H1 (cell line): ENCODE measurements at regions not wholly inside any gene's neighbourhood (a gene's known extent, or its start where the extent isn't known, plus 50 kb on each side); places are given as distances from the start of the nearest gene placed in this dataset.

Experiments used
- CTCF ChIA-PET: fragments of 300-600 bp; sonication (Branson Sonifier 250); formaldehyde crosslinking; loops from one replicate; lab custom pipeline; 2021; ENCODE audit not compliant: partially characterized antibody; lab: Charles Lee
- POLR2A ChIA-PET: fragments of 300-600 bp; sonication (Branson Sonifier 250); formaldehyde crosslinking; loops from one replicate; lab custom pipeline; 2021; ENCODE audit warnings: inconsistent platforms; ENCODE audit not compliant: partially characterized antibody; lab: Charles Lee
- DNase-seq, 2 experiments: peaks; one replicate each; pipeline versions ENCODE4 v3.0.0 to v3.0.0-alpha.2; 2010 to 2022; ENCODE audit warnings: low spot score in 2 of 2, low read depth in 1 of 2, mixed read lengths in 1 of 2
- FAIRE-seq: peaks from 2 replicates; lab custom pipeline; 2011; peaks lifted over from hg19 to GRCh38; lab: Jason Lieb, UNC
- H2AFZ ChIP-seq: 2 replicates; pipeline ENCODE4 v1.8.1; 2012; ENCODE audit warnings: low read length, inconsistent platforms
- H2AK5ac ChIP-seq: 2 replicates; pipeline ENCODE4 v1.6.1; 2013; ENCODE audit warnings: low read depth, low read length
- H2BK120ac ChIP-seq: replicated peaks from 2 replicates; pipeline ENCODE3; 2013; ENCODE audit warnings: low read depth, low read length, inconsistent platforms
- H2BK12ac ChIP-seq: 2 replicates; pipeline ENCODE4 v1.6.1; 2013; ENCODE audit warnings: low read depth, low read length
- H2BK15ac ChIP-seq: 2 replicates; pipeline ENCODE4 v1.6.1; 2013; ENCODE audit warnings: low read length
- H2BK20ac ChIP-seq: 2 replicates; pipeline ENCODE4 v1.6.1; 2013; ENCODE audit warnings: low read length
- H2BK5ac ChIP-seq: 2 replicates; pipeline ENCODE4 v1.6.1; 2013; ENCODE audit warnings: low read depth, low read length
- H3K14ac ChIP-seq: 2 replicates; pipeline ENCODE4 v1.6.1; 2013; ENCODE audit warnings: inconsistent platforms; ENCODE audit not compliant: insufficient read length
- H3K18ac ChIP-seq: 2 replicates; pipeline ENCODE4 v1.6.1; 2013; ENCODE audit warnings: low read length; ENCODE audit errors: extremely low read depth
- H3K23ac ChIP-seq: 2 replicates; pipeline ENCODE4 v1.6.1; 2013; ENCODE audit warnings: inconsistent platforms; ENCODE audit not compliant: insufficient read length
- H3K23me2 ChIP-seq: 2 replicates; pipeline ENCODE4 v1.6.1; 2013; ENCODE audit warnings: low read depth, low read length
- H3K27ac ChIP-seq: 2 replicates; pipeline ENCODE4 v1.6.1; 2011; ENCODE audit warnings: low read depth, low read length, inconsistent platforms
- H3K27me3 ChIP-seq, 4 experiments: replicated peaks in 1 of 4; 1 replicate in 1 of 4; 2 replicates in 3 of 4; pipeline versions ENCODE4 v1.6.1 to v1.8.1; 2011 to 2013; ENCODE audit warnings: low read length in 3 of 4, mild to moderate bottlenecking in 3 of 4, inconsistent platforms in 2 of 4, mixed read lengths in 2 of 4, moderate library complexity in 1 of 4; ENCODE audit not compliant: control insufficient read depth in 3 of 4, insufficient read depth in 3 of 4; ENCODE audit errors: extremely low read depth in 1 of 4
- H3K36me3 ChIP-seq, 4 experiments: 2 replicates each; pipeline versions ENCODE4 v1.6.1 to v1.8.1; 2011 to 2013; ENCODE audit warnings: mild to moderate bottlenecking in 4 of 4, low read length in 3 of 4, moderate library complexity in 2 of 4, control low read depth in 1 of 4, inconsistent platforms in 1 of 4; ENCODE audit not compliant: insufficient read depth in 4 of 4, control insufficient read depth in 2 of 4
- H3K4ac ChIP-seq: replicated peaks from 2 replicates; pipeline ENCODE3; 2013; ENCODE audit warnings: low read length, low read depth, mixed read lengths, inconsistent platforms; ENCODE audit not compliant: insufficient read length
- H3K4me1 ChIP-seq, 4 experiments: replicated peaks in 1 of 4; 1 replicate in 1 of 4; 2 replicates in 3 of 4; pipeline versions ENCODE4 v1.6.1 to v1.8.1; 2011 to 2013; ENCODE audit warnings: low read length in 3 of 4, inconsistent platforms in 2 of 4, mixed read lengths in 1 of 4; ENCODE audit not compliant: insufficient read depth in 4 of 4, control insufficient read depth in 3 of 4
- H3K4me2 ChIP-seq, 2 experiments: 2 replicates each; pipeline versions ENCODE4 v1.6.1 to v1.8.1; 2011 to 2013; ENCODE audit warnings: low read depth in 2 of 2, low read length in 2 of 2, control low read depth in 1 of 2, inconsistent platforms in 1 of 2, mild to moderate bottlenecking in 1 of 2; ENCODE audit not compliant: insufficient read depth in 1 of 2
- H3K4me3 ChIP-seq, 4 experiments: fragments of 200-600, 300-600 bp in 1 of 4; sonication (generic), shearing (Covaris generic), sonication (Bioruptor Twin) in 1 of 4; 2 replicates each; pipeline versions ENCODE4 v1.5.1 to v1.8.1; 2011 to 2016; ENCODE audit warnings: low read length in 4 of 4, low read depth in 3 of 4, control low read depth in 2 of 4, inconsistent platforms in 2 of 4, mild to moderate bottlenecking in 2 of 4, mixed read lengths in 1 of 4, moderate library complexity in 1 of 4; ENCODE audit not compliant: insufficient read depth in 2 of 4; ENCODE audit errors: extremely low read depth in 1 of 4
- H3K56ac ChIP-seq: replicated peaks from 2 replicates; pipeline ENCODE3; 2013; ENCODE audit warnings: low read depth, mild to moderate bottlenecking, mixed read lengths, low read length, inconsistent platforms; ENCODE audit not compliant: insufficient read length
- H3K79me1 ChIP-seq: 2 replicates; pipeline ENCODE4 v1.6.1; 2013; ENCODE audit warnings: low read depth, low read length, control low read depth
- H3K79me2 ChIP-seq, 2 experiments: 2 replicates each; pipeline versions ENCODE4 v1.6.1 to v1.8.1; 2012 to 2013; ENCODE audit warnings: low read length in 2 of 2, mild to moderate bottlenecking in 2 of 2, inconsistent platforms in 1 of 2; ENCODE audit not compliant: insufficient read depth in 2 of 2, control insufficient read depth in 1 of 2
- H3K9ac ChIP-seq, 4 experiments: replicated peaks in 1 of 4; 1 replicate in 1 of 4; 2 replicates in 3 of 4; pipeline versions ENCODE4 v1.6.1 to v1.8.1; 2011 to 2013; ENCODE audit warnings: low read depth in 3 of 4, low read length in 3 of 4, control low read depth in 2 of 4, mild to moderate bottlenecking in 2 of 4, moderate library complexity in 2 of 4, inconsistent platforms in 1 of 4; ENCODE audit errors: extremely low read depth in 1 of 4
- H3K9me3 ChIP-seq, 2 experiments: 2 replicates each; pipeline versions ENCODE4 v1.6.1 to v1.8.1; 2012 to 2013; ENCODE audit warnings: mild to moderate bottlenecking in 2 of 2, moderate library complexity in 2 of 2, control low read depth in 1 of 2, inconsistent platforms in 1 of 2, low read depth in 1 of 2, low read length in 1 of 2, mixed read lengths in 1 of 2; ENCODE audit not compliant: insufficient read depth in 2 of 2
- H4K20me1 ChIP-seq, 2 experiments: replicated peaks in 1 of 2; 2 replicates each; pipeline versions ENCODE3 to v1.8.1; 2011 to 2013; ENCODE audit warnings: inconsistent platforms in 2 of 2, low read length in 2 of 2, mild to moderate bottlenecking in 1 of 2; ENCODE audit not compliant: insufficient read depth in 2 of 2, control insufficient read depth in 1 of 2
- H4K5ac ChIP-seq: 2 replicates; pipeline ENCODE4 v1.6.1; 2013; ENCODE audit warnings: low read length, low read depth, mixed read lengths, inconsistent platforms; ENCODE audit not compliant: insufficient read length
- H4K8ac ChIP-seq: 2 replicates; pipeline ENCODE4 v1.8.0; 2013; ENCODE audit warnings: mild to moderate bottlenecking, moderate library complexity, low read length, inconsistent platforms; ENCODE audit not compliant: insufficient read depth; ENCODE audit errors: extremely low read depth
- H4K91ac ChIP-seq: replicated peaks from 2 replicates; pipeline ENCODE3; 2013; ENCODE audit warnings: low read length, mixed read lengths, inconsistent platforms; ENCODE audit not compliant: insufficient read length
- CBX5 ChIP-seq: fragments of 300-800, 300-1000 bp; sonication (generic); IDR thresholded peaks from 2 replicates; pipeline ENCODE4 v1.7.1; 2016; ENCODE audit warnings: antibody characterized with exemption, low read length, low read depth
- EZH2 ChIP-seq: fragments of 200-600 bp; sonication (generic); IDR thresholded peaks from 2 replicates; pipeline ENCODE4 v1.7.1; 2012; ENCODE audit warnings: low read depth, mild to moderate bottlenecking, moderate library complexity, low read length, inconsistent platforms; ENCODE audit not compliant: severe bottlenecking
- FOSL1 ChIP-seq: IDR thresholded peaks from 2 replicates; pipeline ENCODE4 v1.6.1; 2011; ENCODE audit warnings: mild to moderate bottlenecking, low read depth, low read length, moderate library complexity; ENCODE audit not compliant: insufficient read depth
- HDAC2 ChIP-seq, 2 experiments: fragments of 300-600 bp in 1 of 2; sonication (generic) in 1 of 2; IDR thresholded peaks; 2 replicates each; pipeline ENCODE4 v1.6.1; 2011 to 2012; ENCODE audit warnings: low read depth in 2 of 2, low read length in 2 of 2, mild to moderate bottlenecking in 2 of 2, moderate library complexity in 2 of 2, borderline replicate concordance in 1 of 2, inconsistent platforms in 1 of 2
- MAFK ChIP-seq: IDR thresholded peaks from 2 replicates; pipeline ENCODE4 v1.6.1; 2012; ENCODE audit warnings: low read depth, mild to moderate bottlenecking, improper control_type of control experiment, low read length
- MAX ChIP-seq: IDR thresholded peaks from 2 replicates; pipeline ENCODE4 v1.6.1; 2012; ENCODE audit warnings: inconsistent platforms
- PHF8 ChIP-seq: fragments of 200-600 bp; sonication (generic); conservative IDR thresholded peaks from 2 replicates; pipeline ENCODE4 v1.7.1; 2012; ENCODE audit warnings: low read depth, mild to moderate bottlenecking, inconsistent platforms, low read length, moderate library complexity
- POLR2A ChIP-seq, 2 experiments: IDR thresholded peaks; 1 replicate in 1 of 2; 2 replicates in 1 of 2; pipeline ENCODE4 v1.6.1; 2011; ENCODE audit warnings: low read depth in 2 of 2, low read length in 2 of 2, mild to moderate bottlenecking in 2 of 2; ENCODE audit errors: control extremely low read depth in 1 of 2
- SIN3A ChIP-seq, 2 experiments: IDR thresholded peaks in 1 of 2; conservative IDR thresholded peaks in 1 of 2; 2 replicates each; pipeline ENCODE4 v1.6.1; 2011 to 2012; ENCODE audit warnings: low read length in 2 of 2, improper control_type of control experiment in 1 of 2, low read depth in 1 of 2, mild to moderate bottlenecking in 1 of 2
- SIX5 ChIP-seq: IDR thresholded peaks from 2 replicates; pipeline ENCODE4 v1.6.1; 2011; ENCODE audit warnings: mild to moderate bottlenecking, low read depth, low read length
- SRF ChIP-seq: IDR thresholded peaks from 2 replicates; pipeline ENCODE4 v1.6.1; 2011; ENCODE audit warnings: mild to moderate bottlenecking, low read depth, low read length, moderate library complexity
- TEAD4 ChIP-seq: IDR thresholded peaks from 2 replicates; pipeline ENCODE4 v1.6.1; 2012; ENCODE audit warnings: low read depth, low read length, inconsistent platforms, mixed read lengths
- WGBS, 2 experiments: shearing (Covaris generic) in 1 of 2; methylation state at CpG; one replicate each; pipeline versions ENCODE4 v1.1.6 to v1.1.7; 2013 to 2015; ENCODE audit warnings: low lambda C conversion rate in 2 of 2, mixed read lengths in 2 of 2, inconsistent platforms in 1 of 2, low coverage in 1 of 2, missing lambda C conversion rate in 1 of 2; ENCODE audit not compliant: insufficient replicate concordance in 2 of 2, insufficient coverage in 1 of 2, insufficient read length in 1 of 2; ENCODE audit errors: extremely low coverage in 1 of 2, missing lambda C conversion rate in 1 of 2; 5-methylcytosine and 5-hydroxymethylcytosine counted together

GRCh38 chr2:123518367-123518766 is 506.7 kb upstream of the CNTNAP5 start (continued):
- no peak for TF ChIP-seq POLR2A (IDR thresholded peaks at IDR 0.05; ENCODE audit: control extremely low read depth in 1 of 2, low read depth in 2 of 2, low read length in 2 of 2)
- TF ChIP-seq, all 59 proteins: peak for 0

GRCh38 chr2:123521854-123522253 is 503.2 kb upstream of the CNTNAP5 start:
- Histone ChIP-seq H3K79me2 (no peaks in the 10 kb centered on the region), H3K9ac (no peak overlapping the region), H3K36me3 (0 out of 8 replicates have a peak, but pooled peaks cover 0 to 2% (median 0%) of the 10 kb centered on the region in 4 experiments), H3K79me1 (no peaks in the 10 kb centered on the region), H3K23me2 (no peaks in the 10 kb centered on the region), H3K56ac (no peak overlapping the region), H2AFZ (no peak overlapping the region), H3K4me3 (no peak overlapping the region), H2AK5ac (no peak overlapping the region), H3K23ac (no peak overlapping the region), H4K5ac (no peak overlapping the region), H3K9me3 (peaks cover 5 to 10% of the 10 kb centered on the region in 2 experiments; a peak in 3 of 4 replicates), H2BK12ac (no peak overlapping the region), H2BK120ac (no peak overlapping the region), H2BK15ac (no peak overlapping the region), H2BK5ac (no peak overlapping the region), H4K91ac (no peak overlapping the region), H3K18ac (no peak overlapping the region), H3K4me1 (no peaks in the 10 kb centered on the region), H3K4ac (no peak overlapping the region), H3K4me2 (no peak overlapping the region), H2BK20ac (no peak overlapping the region), H3K27ac (no peak overlapping the region), H3K14ac (no peak overlapping the region), H4K20me1 (no peaks in the 10 kb centered on the region), H3K27me3 (no peaks in the 10 kb centered on the region), H4K8ac (no peak overlapping the region)
- DNase-seq, result no peak
- 94% methylated on average over 1 of the region's 1 CpG; no CpG with 5 or more reads in 1 of the 2 experiments for WGBS, 2 experiments
- POLR2A ChIA-PET, result no interaction called here
- TF ChIP-seq CBX5 (no peak), MAX (no peak), SRF (no peak), MAFK (no peak), SIX5 (no peak), TEAD4 (no peak), HDAC2 (IDR thresholded peaks at IDR 0.05; ENCODE audit: borderline replicate concordance in 1 of 2, low read depth in 2 of 2, low read length in 2 of 2) (no peak), SIN3A (conservative IDR thresholded peaks at IDR 0.05 in 1 of 2, IDR thresholded peaks at IDR 0.05 in 1 of 2; ENCODE audit: low read depth in 1 of 2, low read length in 2 of 2) (no peak), FOSL1 (no peak), EZH2 (no peak), PHF8 (no peak)
- no peak for FAIRE-seq
- CTCF ChIA-PET, result no interaction called here
